Islet of Langerhans (tissue), 1 donor: ENCODE measurements at regions not wholly inside any gene's neighbourhood (a gene's known extent, or its start where the extent isn't known, plus 50 kb on each side); places are given as distances from the start of the nearest gene placed in this dataset.
"Not testable (repeated sequence)": the region's sequence is repeated elsewhere in the genome, so short reads cannot be mapped to it uniquely, and the experiment has no call there.

Source experiments
- FAIRE-seq: peaks from one replicate; lab custom pipeline; 2011; peaks lifted over from hg19 to GRCh38; lab: Jason Lieb, UNC

- FAIRE-seq = not testable (repeated sequence)
These were observed 126.5 kb upstream of the NBPF9 start for GRCh38 chr1:149229813-149230212.

GRCh38 chr1:149234926-149235914 is 131.9 kb upstream of the NBPF9 start:
- not testable (repeated sequence) for FAIRE-seq

GRCh38 chr1:149237515-149237914 is 134.2 kb upstream of the NBPF9 start:
- FAIRE-seq = not testable (repeated sequence)

GRCh38 chr1:149239897-149240508 is 136.7 kb upstream of the NBPF9 start:
- not testable (repeated sequence) for FAIRE-seq

GRCh38 chr1:149240530-149240929 is 137.2 kb upstream of the NBPF9 start:
- FAIRE-seq = not testable (repeated sequence)

GRCh38 chr1:149241272-149241671 is 137.9 kb upstream of the NBPF9 start:
- FAIRE-seq = not testable (repeated sequence)

- not testable (repeated sequence) for FAIRE-seq
These were observed 140.2 kb upstream of the NBPF9 start for GRCh38 chr1:149243572-149243971.

GRCh38 chr1:149244621-149245020 is 141.3 kb upstream of the NBPF9 start:
- FAIRE-seq = not testable (repeated sequence)

- FAIRE-seq = not testable (repeated sequence)
These were observed 142.9 kb upstream of the NBPF9 start for GRCh38 chr1:149246212-149246611.

- FAIRE-seq = not testable (repeated sequence)
These were observed 145.3 kb upstream of the NBPF9 start for GRCh38 chr1:149248610-149249009.

GRCh38 chr1:149249850-149250467 is 146.6 kb upstream of the NBPF9 start:
- FAIRE-seq = not testable (repeated sequence)

GRCh38 chr1:149254894-149255847 is 151.8 kb upstream of the NBPF9 start:
- not testable (repeated sequence) for FAIRE-seq

- not testable (repeated sequence) for FAIRE-seq
These were observed 156.9 kb upstream of the NBPF9 start for GRCh38 chr1:149260284-149260683.

- FAIRE-seq = not testable (repeated sequence)
These were observed 157.5 kb upstream of the NBPF9 start for GRCh38 chr1:149260736-149261340.

- not testable (repeated sequence) for FAIRE-seq
These were observed 163.9 kb upstream of the NBPF9 start for GRCh38 chr1:149267287-149267686.

- not testable (repeated sequence) for FAIRE-seq
These were observed 165.8 kb upstream of the NBPF9 start for GRCh38 chr1:149269001-149269702.

GRCh38 chr1:149269833-149270232 is 166.5 kb upstream of the NBPF9 start:
- not testable (repeated sequence) for FAIRE-seq

- FAIRE-seq = peak; percentile 30
These were observed 171.1 kb upstream of the NBPF9 start for GRCh38 chr1:149274493-149274892.

- FAIRE-seq = not testable (repeated sequence)
These were observed 172.5 kb upstream of the NBPF9 start for GRCh38 chr1:149275802-149276201.

GRCh38 chr1:149276496-149276895 is 173.1 kb upstream of the NBPF9 start:
- not testable (repeated sequence) for FAIRE-seq
